H1 (cell line): ENCODE measurements at regions not wholly inside any gene's neighbourhood (a gene's known extent, or its start where the extent isn't known, plus 50 kb on each side); places are given as distances from the start of the nearest gene placed in this dataset.

Experiments
- BRCA1 ChIP-seq: IDR thresholded peaks from 2 replicates; pipeline ENCODE4 v1.6.1; 2012; ENCODE audit warnings: low read depth, low read length, improper control_type of control experiment
- CEBPB ChIP-seq: IDR thresholded peaks from 2 replicates; pipeline ENCODE4 v1.6.1; 2012; ENCODE audit warnings: low read depth, low read length
- CHD2 ChIP-seq: IDR thresholded peaks from 2 replicates; pipeline ENCODE4 v1.6.1; 2012; ENCODE audit warnings: low read length, improper control_type of control experiment
- CHD7 ChIP-seq: fragments of 300-600 bp; sonication (generic); IDR thresholded peaks from 2 replicates; pipeline ENCODE4 v1.7.1; 2012; ENCODE audit warnings: low read length, moderate library complexity, mild to moderate bottlenecking, inconsistent platforms; ENCODE audit not compliant: insufficient replicate concordance
- CREB1 ChIP-seq: IDR thresholded peaks from 2 replicates; pipeline ENCODE4 v1.6.1; 2012; ENCODE audit warnings: inconsistent platforms
- HDAC6 ChIP-seq: IDR thresholded peaks from one replicate; pipeline ENCODE4 v1.7.1; 2012; ENCODE audit warnings: low read depth, mild to moderate bottlenecking, inconsistent platforms, low read length, moderate library complexity
- NRF1 ChIP-seq: IDR thresholded peaks from 2 replicates; pipeline ENCODE4 v1.6.1; 2011; ENCODE audit warnings: mild to moderate bottlenecking, low read depth, low read length, improper control_type of control experiment
- PHF8 ChIP-seq: fragments of 200-600 bp; sonication (generic); conservative IDR thresholded peaks from 2 replicates; pipeline ENCODE4 v1.7.1; 2012; ENCODE audit warnings: low read depth, mild to moderate bottlenecking, inconsistent platforms, low read length, moderate library complexity
- SP1 ChIP-seq: IDR thresholded peaks from 2 replicates; pipeline ENCODE4 v1.6.1; 2011; ENCODE audit warnings: low read depth, low read length
- SP2 ChIP-seq: IDR thresholded peaks from 2 replicates; pipeline ENCODE4 v1.6.1; 2012; ENCODE audit warnings: mild to moderate bottlenecking, low read length, inconsistent platforms
- SRF ChIP-seq: IDR thresholded peaks from 2 replicates; pipeline ENCODE4 v1.6.1; 2011; ENCODE audit warnings: mild to moderate bottlenecking, low read depth, low read length, moderate library complexity
- USF2 ChIP-seq: IDR thresholded peaks from 2 replicates; pipeline ENCODE4 v1.6.1; 2011; ENCODE audit warnings: low read length, improper control_type of control experiment

- TF ChIP-seq CHD2 (peak; percentile 74; the same call in 1 of the 2 replicates), SRF (peak; percentile 51; the same call in 1 of the 2 replicates), CEBPB (no peak), CREB1 (0 out of 2 replicates have a peak, but pooled peaks have one; percentile 38), CHD7 (peak; percentile 97), NRF1 (no peak), HDAC6 (no peak), BRCA1 (no peak), SP2 (no peak), USF2 (no peak), PHF8 (no peak), SP1 (peak; percentile 97)
These were observed 930.2 kb downstream of the C4orf33 start (continued) for GRCh38 chr4:130026185-130026584.
